ENCODE measurements at regions not wholly inside any gene's neighbourhood (a gene's known extent, or its start where the extent isn't known, plus 50 kb on each side); places are given as distances from the start of the nearest gene placed in this dataset.

DNA sequence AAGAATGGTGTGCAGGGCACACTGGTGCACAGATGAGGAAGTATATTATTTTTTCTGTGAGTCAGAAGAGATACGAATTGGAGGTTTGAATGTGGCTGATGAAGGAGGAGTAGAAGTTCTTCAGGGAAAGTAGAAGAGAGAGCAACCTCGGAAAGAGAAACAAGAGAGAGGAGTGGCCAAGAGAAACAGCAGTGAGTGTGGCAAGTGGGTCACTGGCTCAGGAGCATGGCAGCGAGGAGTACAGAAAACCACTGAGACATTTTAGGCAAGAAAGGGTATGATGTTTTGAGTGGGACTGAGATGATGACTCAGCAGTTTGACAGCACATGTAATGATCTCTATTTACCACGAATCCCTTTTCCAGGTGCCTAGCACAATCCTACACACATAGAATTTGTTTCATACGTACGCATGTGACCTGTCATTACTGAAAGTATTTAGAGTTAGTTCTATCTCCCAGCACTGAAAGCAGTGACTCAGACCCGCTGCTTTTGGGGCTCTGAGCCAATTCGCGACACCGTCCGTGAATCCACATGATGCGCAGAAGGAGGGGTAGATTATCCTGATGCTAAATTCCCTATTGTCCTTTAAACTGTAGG is 915.4 kb downstream of the DCDC2C start:
- TF ChIP-seq, protein P1, sequence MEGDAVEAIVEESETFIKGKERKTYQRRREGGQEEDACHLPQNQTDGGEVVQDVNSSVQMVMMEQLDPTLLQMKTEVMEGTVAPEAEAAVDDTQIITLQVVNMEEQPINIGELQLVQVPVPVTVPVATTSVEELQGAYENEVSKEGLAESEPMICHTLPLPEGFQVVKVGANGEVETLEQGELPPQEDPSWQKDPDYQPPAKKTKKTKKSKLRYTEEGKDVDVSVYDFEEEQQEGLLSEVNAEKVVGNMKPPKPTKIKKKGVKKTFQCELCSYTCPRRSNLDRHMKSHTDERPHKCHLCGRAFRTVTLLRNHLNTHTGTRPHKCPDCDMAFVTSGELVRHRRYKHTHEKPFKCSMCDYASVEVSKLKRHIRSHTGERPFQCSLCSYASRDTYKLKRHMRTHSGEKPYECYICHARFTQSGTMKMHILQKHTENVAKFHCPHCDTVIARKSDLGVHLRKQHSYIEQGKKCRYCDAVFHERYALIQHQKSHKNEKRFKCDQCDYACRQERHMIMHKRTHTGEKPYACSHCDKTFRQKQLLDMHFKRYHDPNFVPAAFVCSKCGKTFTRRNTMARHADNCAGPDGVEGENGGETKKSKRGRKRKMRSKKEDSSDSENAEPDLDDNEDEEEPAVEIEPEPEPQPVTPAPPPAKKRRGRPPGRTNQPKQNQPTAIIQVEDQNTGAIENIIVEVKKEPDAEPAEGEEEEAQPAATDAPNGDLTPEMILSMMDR (IDR thresholded peaks at IDR 0.05), result no peak
- no peak for TF ChIP-seq POLR2A (IDR thresholded peaks at IDR 0.05)

Measured in thyroid gland (tissue), 4 donors.